GM12878 (cell line): ENCODE measurements at regions not wholly inside any gene's neighbourhood (a gene's known extent, or its start where the extent isn't known, plus 50 kb on each side); places are given as distances from the start of the nearest gene placed in this dataset.

ENCODE experiments used
- ATAC-seq: fragments of 200-7000 bp; cut with Tn5 transposase; 3 replicates; pipeline ENCODE4 v1.9.1; 2020; ENCODE audit warnings: mild to moderate bottlenecking, moderate library complexity
- BruUV-seq: library from RNA; stranded (reverse); fragments of 400-500 nt; replicated peaks from 2 replicates; lab custom pipeline; 2021; lab: Mats Ljungman, UMichigan
- CTCF ChIA-PET: fragments of 300-600 bp; sonication (Branson Sonifier 250); formaldehyde crosslinking; extraction: SDS; loops from one replicate; lab custom pipeline; 2021; ENCODE audit warnings: inconsistent platforms; lab: Yijun Ruan, JAX
- POLR2A ChIA-PET: fragments of 350-600 bp; formaldehyde crosslinking; extraction: SDS; loops from one replicate; lab custom pipeline; 2021; ENCODE audit warnings: inconsistent platforms; lab: Charles Lee
- RAD21 ChIA-PET: fragments of 300-600 bp; sonication (Branson Sonifier 250); formaldehyde crosslinking; loops from one replicate; lab custom pipeline; 2023; ENCODE audit warnings: antibody characterized with exemption; ENCODE audit not compliant: unreplicated experiment; lab: Charles Lee
- SMC1A ChIA-PET: fragments of 300-600 bp; sonication (Branson Sonifier 250); formaldehyde crosslinking; loops from one replicate; lab custom pipeline; 2023; ENCODE audit not compliant: unreplicated experiment, uncharacterized antibody; lab: Charles Lee
- DNase-seq: peaks from one replicate; pipeline ENCODE4 v3.0.0-alpha.2; 2011; ENCODE audit warnings: low read depth, low spot score
- FAIRE-seq: peaks from 3 replicates; lab custom pipeline; 2011; peaks lifted over from hg19 to GRCh38; lab: Jason Lieb, UNC
- H2AFZ ChIP-seq: 2 replicates; pipeline ENCODE4 v1.6.0; 2011; ENCODE audit warnings: low read depth, low read length, control low read depth; ENCODE audit not compliant: control insufficient read depth
- H3K27ac ChIP-seq: 2 replicates; pipeline ENCODE4 v1.5.1; 2011; ENCODE audit warnings: control low read depth; ENCODE audit not compliant: control insufficient read depth, insufficient read depth
- H3K27me3 ChIP-seq, 2 experiments: replicated peaks in 1 of 2; 2 replicates each; pipeline versions ENCODE4 v1.6.0 to v1.6.1; 2011; ENCODE audit warnings: low read length in 1 of 2; ENCODE audit not compliant: control insufficient read depth in 2 of 2, insufficient read depth in 2 of 2
- H3K36me3 ChIP-seq, 2 experiments: 2 replicates each; pipeline ENCODE4 v1.5.1; 2011; ENCODE audit warnings: low read length in 1 of 2; ENCODE audit not compliant: control insufficient read depth in 2 of 2, insufficient read depth in 2 of 2
- H3K4me1 ChIP-seq: 2 replicates; pipeline ENCODE4 v1.6.1; 2011; ENCODE audit warnings: mild to moderate bottlenecking, low read length, moderate library complexity, mixed read lengths; ENCODE audit not compliant: control insufficient read depth, insufficient read depth
- H3K4me2 ChIP-seq: 2 replicates; pipeline ENCODE4 v1.6.0; 2011; ENCODE audit warnings: control low read depth; ENCODE audit not compliant: control insufficient read depth, insufficient read depth
- H3K4me3 ChIP-seq: fragments of 200-600 bp; sonication (generic); 2 replicates; pipeline ENCODE4 v1.5.1; 2016
- H3K79me2 ChIP-seq: 2 replicates; pipeline ENCODE4 v1.6.0; 2011; ENCODE audit warnings: low read length; ENCODE audit not compliant: control insufficient read depth, insufficient read depth
- H3K9ac ChIP-seq: 2 replicates; pipeline ENCODE4 v1.8.0; 2011; ENCODE audit warnings: low read length, control low read depth, mixed read lengths; ENCODE audit not compliant: control insufficient read depth, insufficient read depth
- H3K9me3 ChIP-seq: replicated peaks from 3 replicates; pipeline ENCODE4 v1.5.1; 2011; ENCODE audit warnings: mild to moderate bottlenecking, low read length; ENCODE audit not compliant: control insufficient read depth, insufficient read depth
- H4K20me1 ChIP-seq: 2 replicates; pipeline ENCODE4 v1.6.0; 2011; ENCODE audit not compliant: control insufficient read depth, insufficient read depth
- BCL11A ChIP-seq: IDR thresholded peaks from 2 replicates; pipeline ENCODE4 v1.6.1; 2011; ENCODE audit warnings: low read depth, low read length
- FOXM1 ChIP-seq: IDR thresholded peaks from 2 replicates; pipeline ENCODE4 v1.6.1; 2012; ENCODE audit warnings: low read depth, mild to moderate bottlenecking, inconsistent platforms, low read length, moderate library complexity
- LARP7 ChIP-seq: fragments of 450-650 bp; IDR thresholded peaks from 2 replicates; pipeline ENCODE4 v1.6.1; 2017; ENCODE audit warnings: mild to moderate bottlenecking
- MTA2 ChIP-seq: fragments of 450-650 bp; IDR thresholded peaks from 2 replicates; pipeline ENCODE4 v1.6.1; 2016; ENCODE audit warnings: low read depth, mild to moderate bottlenecking, moderate library complexity
- ZSCAN29 ChIP-seq: fragments of 450-650 bp; IDR thresholded peaks from 2 replicates; pipeline ENCODE4 v1.6.1; 2017; ENCODE audit warnings: mild to moderate bottlenecking, moderate library complexity
- WGBS: methylation state at CpG from one replicate; pipeline ENCODE4 v1.1.6; 2016; ENCODE audit warnings: low lambda C conversion rate; ENCODE audit not compliant: insufficient replicate concordance, insufficient coverage; ENCODE audit errors: missing lambda C conversion rate; 5-methylcytosine and 5-hydroxymethylcytosine counted together
- in situ Hi-C: fragments of 300-500 bp; cut with MboI; formaldehyde crosslinking; loops from 9 replicates; pipeline ENCODE4 v1.14.3; 2018; ENCODE audit warnings: mixed read lengths
- intact Hi-C: fragments of 100-400 bp; cut with micrococcal nuclease; formaldehyde crosslinking; loops from one replicate; pipeline ENCODE4 v1.14.2; 2022; ENCODE audit not compliant: unreplicated experiment
- TF ChIP-seq, protein P1 (sequence below): fragments of 450-650 bp; IDR thresholded peaks from 2 replicates; pipeline ENCODE4 v1.6.1; 2017; ENCODE audit warnings: borderline replicate concordance
- TF ChIP-seq, protein P2 (sequence below): fragments of 450-650 bp; formaldehyde crosslinking; IDR thresholded peaks from 2 replicates; pipeline ENCODE4 v1.4.0; 2022; ENCODE audit warnings: mild to moderate bottlenecking, moderate library complexity
- TF ChIP-seq, protein P3 (sequence below): fragments of 450-650 bp; IDR thresholded peaks from 2 replicates; pipeline ENCODE4 v1.6.1; 2017; ENCODE audit warnings: mild to moderate bottlenecking, moderate library complexity
- TF ChIP-seq, protein P4 (sequence below): fragments of 450-650 bp; conservative IDR thresholded peaks from 2 replicates; pipeline ENCODE4 v1.6.1; 2017; ENCODE audit warnings: mild to moderate bottlenecking, moderate library complexity
- TF ChIP-seq, protein P5 (sequence below): IDR thresholded peaks from 2 replicates; pipeline ENCODE4 v1.6.1; 2011; ENCODE audit warnings: low read depth, mild to moderate bottlenecking, low read length, moderate library complexity, borderline replicate concordance; ENCODE audit errors: extremely low read depth
- TF ChIP-seq, protein P6 (sequence below): fragments of 450-650 bp; IDR thresholded peaks from 2 replicates; pipeline ENCODE4 v1.6.1; 2017; ENCODE audit warnings: low read depth, mild to moderate bottlenecking, moderate library complexity

DNA sequence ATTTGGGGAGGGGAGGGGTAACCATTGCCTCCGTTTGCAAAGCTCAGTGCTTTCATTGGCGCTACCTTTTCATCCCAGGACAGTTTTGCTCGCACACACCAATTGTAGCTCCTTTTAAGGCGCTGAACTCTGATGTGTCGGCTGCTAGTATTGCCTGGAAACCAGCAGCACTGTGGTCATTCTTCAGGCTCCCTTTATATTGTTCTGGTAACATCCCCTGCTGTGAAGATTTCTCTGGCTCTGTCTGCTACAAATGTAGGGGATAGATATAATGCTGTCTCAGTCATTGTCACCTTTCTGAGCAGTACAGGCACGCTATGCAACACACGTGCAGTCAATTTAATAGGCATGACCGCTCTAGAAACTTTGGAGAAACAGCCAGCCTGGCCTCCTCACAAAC lies 172.9 kb upstream of the SASH1 start:
- no peak overlapping the region for H3K4me3 ChIP-seq
- RAD21 ChIA-PET = interaction anchor here (0.5 kb wide), 1 partner anchor 94 kb away, joined by 5 read pairs; no protein-coding TSS in a partner anchor
- no peak for ATAC-seq
- 41% methylated on average over 8 of the region's 8 CpGs for WGBS
- intact Hi-C loops (loop anchor here (5.0 kb wide), 1 partner anchor 1312 kb away; no protein-coding TSS in a partner anchor), in situ Hi-C loops (loop anchor here (10.0 kb wide), 2 partner anchors 665 to 1315 kb away; partner anchors contain the start of gene SAMD5)
- H2AFZ ChIP-seq = no peak overlapping the region
- FAIRE-seq = no peak
- no peaks in the 10 kb centered on the region for H3K27me3 ChIP-seq
- H3K4me1 ChIP-seq = no peaks in the 10 kb centered on the region
- H3K4me2 ChIP-seq = no peak overlapping the region
- no peaks in the 10 kb centered on the region for H3K9me3 ChIP-seq
- BruUV-seq = no TSS peak
- no peaks in the 10 kb centered on the region for H3K79me2 ChIP-seq
- DNase-seq = no peak
- H3K27ac ChIP-seq = no peak overlapping the region
- SMC1A ChIA-PET = no interaction called here
- H3K9ac ChIP-seq = no peak overlapping the region
- CTCF ChIA-PET = interaction anchor here (1.0 to 1.5 kb wide), 2 partner anchors 24 to 295 kb away, joined by 3 read pairs; no protein-coding TSS in a partner anchor
- no peaks in the 10 kb centered on the region for H4K20me1 ChIP-seq
- H3K36me3 ChIP-seq = no peaks in the 10 kb centered on the region
- POLR2A ChIA-PET = no interaction called here
- TF ChIP-seq BCL11A (no peak), MTA2 (no peak), FOXM1 (no peak), LARP7 (no peak), ZSCAN29 (no peak)
- TF ChIP-seq, protein P1, sequence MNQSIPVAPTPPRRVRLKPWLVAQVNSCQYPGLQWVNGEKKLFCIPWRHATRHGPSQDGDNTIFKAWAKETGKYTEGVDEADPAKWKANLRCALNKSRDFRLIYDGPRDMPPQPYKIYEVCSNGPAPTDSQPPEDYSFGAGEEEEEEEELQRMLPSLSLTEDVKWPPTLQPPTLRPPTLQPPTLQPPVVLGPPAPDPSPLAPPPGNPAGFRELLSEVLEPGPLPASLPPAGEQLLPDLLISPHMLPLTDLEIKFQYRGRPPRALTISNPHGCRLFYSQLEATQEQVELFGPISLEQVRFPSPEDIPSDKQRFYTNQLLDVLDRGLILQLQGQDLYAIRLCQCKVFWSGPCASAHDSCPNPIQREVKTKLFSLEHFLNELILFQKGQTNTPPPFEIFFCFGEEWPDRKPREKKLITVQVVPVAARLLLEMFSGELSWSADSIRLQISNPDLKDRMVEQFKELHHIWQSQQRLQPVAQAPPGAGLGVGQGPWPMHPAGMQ = no peak
- TF ChIP-seq, protein P2, sequence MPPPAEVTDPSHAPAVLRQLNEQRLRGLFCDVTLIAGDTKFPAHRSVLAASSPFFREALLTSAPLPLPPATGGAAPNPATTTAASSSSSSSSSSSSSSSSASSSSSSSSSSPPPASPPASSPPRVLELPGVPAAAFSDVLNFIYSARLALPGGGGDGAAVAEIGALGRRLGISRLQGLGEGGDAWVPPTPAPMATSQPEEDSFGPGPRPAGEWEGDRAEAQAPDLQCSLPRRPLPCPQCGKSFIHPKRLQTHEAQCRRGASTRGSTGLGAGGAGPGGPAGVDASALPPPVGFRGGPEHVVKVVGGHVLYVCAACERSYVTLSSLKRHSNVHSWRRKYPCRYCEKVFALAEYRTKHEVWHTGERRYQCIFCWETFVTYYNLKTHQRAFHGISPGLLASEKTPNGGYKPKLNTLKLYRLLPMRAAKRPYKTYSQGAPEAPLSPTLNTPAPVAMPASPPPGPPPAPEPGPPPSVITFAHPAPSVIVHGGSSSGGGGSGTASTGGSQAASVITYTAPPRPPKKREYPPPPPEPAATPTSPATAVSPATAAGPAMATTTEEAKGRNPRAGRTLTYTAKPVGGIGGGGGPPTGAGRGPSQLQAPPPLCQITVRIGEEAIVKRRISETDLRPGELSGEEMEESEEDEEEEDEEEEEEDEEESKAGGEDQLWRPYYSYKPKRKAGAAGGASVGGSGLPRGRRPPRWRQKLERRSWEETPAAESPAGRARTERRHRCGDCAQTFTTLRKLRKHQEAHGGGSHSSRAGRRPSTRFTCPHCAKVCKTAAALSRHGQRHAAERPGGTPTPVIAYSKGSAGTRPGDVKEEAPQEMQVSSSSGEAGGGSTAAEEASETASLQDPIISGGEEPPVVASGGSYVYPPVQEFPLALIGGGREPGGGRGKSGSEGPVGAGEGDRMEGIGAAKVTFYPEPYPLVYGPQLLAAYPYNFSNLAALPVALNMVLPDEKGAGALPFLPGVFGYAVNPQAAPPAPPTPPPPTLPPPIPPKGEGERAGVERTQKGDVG (CRISPR knock-in tag) = no peak
- TF ChIP-seq, protein P3, sequence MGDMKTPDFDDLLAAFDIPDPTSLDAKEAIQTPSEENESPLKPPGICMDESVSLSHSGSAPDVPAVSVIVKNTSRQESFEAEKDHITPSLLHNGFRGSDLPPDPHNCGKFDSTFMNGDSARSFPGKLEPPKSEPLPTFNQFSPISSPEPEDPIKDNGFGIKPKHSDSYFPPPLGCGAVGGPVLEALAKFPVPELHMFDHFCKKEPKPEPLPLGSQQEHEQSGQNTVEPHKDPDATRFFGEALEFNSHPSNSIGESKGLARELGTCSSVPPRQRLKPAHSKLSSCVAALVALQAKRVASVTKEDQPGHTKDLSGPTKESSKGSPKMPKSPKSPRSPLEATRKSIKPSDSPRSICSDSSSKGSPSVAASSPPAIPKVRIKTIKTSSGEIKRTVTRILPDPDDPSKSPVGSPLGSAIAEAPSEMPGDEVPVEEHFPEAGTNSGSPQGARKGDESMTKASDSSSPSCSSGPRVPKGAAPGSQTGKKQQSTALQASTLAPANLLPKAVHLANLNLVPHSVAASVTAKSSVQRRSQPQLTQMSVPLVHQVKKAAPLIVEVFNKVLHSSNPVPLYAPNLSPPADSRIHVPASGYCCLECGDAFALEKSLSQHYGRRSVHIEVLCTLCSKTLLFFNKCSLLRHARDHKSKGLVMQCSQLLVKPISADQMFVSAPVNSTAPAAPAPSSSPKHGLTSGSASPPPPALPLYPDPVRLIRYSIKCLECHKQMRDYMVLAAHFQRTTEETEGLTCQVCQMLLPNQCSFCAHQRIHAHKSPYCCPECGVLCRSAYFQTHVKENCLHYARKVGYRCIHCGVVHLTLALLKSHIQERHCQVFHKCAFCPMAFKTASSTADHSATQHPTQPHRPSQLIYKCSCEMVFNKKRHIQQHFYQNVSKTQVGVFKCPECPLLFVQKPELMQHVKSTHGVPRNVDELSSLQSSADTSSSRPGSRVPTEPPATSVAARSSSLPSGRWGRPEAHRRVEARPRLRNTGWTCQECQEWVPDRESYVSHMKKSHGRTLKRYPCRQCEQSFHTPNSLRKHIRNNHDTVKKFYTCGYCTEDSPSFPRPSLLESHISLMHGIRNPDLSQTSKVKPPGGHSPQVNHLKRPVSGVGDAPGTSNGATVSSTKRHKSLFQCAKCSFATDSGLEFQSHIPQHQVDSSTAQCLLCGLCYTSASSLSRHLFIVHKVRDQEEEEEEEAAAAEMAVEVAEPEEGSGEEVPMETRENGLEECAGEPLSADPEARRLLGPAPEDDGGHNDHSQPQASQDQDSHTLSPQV = no peak
- TF ChIP-seq, protein P4, sequence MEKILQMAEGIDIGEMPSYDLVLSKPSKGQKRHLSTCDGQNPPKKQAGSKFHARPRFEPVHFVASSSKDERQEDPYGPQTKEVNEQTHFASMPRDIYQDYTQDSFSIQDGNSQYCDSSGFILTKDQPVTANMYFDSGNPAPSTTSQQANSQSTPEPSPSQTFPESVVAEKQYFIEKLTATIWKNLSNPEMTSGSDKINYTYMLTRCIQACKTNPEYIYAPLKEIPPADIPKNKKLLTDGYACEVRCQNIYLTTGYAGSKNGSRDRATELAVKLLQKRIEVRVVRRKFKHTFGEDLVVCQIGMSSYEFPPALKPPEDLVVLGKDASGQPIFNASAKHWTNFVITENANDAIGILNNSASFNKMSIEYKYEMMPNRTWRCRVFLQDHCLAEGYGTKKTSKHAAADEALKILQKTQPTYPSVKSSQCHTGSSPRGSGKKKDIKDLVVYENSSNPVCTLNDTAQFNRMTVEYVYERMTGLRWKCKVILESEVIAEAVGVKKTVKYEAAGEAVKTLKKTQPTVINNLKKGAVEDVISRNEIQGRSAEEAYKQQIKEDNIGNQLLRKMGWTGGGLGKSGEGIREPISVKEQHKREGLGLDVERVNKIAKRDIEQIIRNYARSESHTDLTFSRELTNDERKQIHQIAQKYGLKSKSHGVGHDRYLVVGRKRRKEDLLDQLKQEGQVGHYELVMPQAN = no peak
- TF ChIP-seq, protein P5, sequence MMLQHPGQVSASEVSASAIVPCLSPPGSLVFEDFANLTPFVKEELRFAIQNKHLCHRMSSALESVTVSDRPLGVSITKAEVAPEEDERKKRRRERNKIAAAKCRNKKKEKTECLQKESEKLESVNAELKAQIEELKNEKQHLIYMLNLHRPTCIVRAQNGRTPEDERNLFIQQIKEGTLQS = no peak
- TF ChIP-seq, protein P6, sequence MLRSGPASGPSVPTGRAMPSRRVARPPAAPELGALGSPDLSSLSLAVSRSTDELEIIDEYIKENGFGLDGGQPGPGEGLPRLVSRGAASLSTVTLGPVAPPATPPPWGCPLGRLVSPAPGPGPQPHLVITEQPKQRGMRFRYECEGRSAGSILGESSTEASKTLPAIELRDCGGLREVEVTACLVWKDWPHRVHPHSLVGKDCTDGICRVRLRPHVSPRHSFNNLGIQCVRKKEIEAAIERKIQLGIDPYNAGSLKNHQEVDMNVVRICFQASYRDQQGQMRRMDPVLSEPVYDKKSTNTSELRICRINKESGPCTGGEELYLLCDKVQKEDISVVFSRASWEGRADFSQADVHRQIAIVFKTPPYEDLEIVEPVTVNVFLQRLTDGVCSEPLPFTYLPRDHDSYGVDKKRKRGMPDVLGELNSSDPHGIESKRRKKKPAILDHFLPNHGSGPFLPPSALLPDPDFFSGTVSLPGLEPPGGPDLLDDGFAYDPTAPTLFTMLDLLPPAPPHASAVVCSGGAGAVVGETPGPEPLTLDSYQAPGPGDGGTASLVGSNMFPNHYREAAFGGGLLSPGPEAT = no peak
